ENCODE measurements at regions not wholly inside any gene's neighbourhood (a gene's known extent, or its start where the extent isn't known, plus 50 kb on each side); places are given as distances from the start of the nearest gene placed in this dataset.

GRCh38 chr12:30422844-30423243 lies 272.8 kb downstream of the IPO8 start:
- TF ChIP-seq CTCF (IDR thresholded peaks at IDR 0.05) (no peak), POLR2A (IDR thresholded peaks at IDR 0.05) (no peak), POLR2AphosphoS5 (IDR thresholded peaks at IDR 0.05) (no peak), EP300 (IDR thresholded peaks at IDR 0.05) (no peak)

Measured in gastroesophageal sphincter (tissue), 3 donors.